ENCODE measurements at regions not wholly inside any gene's neighbourhood (a gene's known extent, or its start where the extent isn't known, plus 50 kb on each side); places are given as distances from the start of the nearest gene placed in this dataset.

DNA sequence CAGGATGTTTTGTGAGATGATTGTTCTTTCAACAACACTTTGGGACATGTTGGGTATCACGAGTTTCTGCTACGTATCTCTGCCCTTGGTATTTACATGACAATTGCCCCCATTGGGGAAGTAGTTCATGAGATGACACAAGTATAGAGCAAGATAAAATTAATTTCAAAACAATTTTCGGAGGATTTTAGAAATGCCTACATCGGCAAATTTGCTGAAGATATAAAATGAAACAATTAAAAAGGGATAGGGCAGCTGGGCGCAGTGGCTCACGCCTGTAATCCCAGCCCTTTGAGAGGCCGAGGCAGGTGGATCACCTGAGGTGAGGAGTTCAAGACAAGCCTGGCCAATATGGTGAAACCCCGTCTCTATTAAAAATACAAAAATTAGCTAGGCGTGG, 371.7 kb downstream of the INHBA start:
- no peak for TF ChIP-seq EZH2phosphoT487 (IDR thresholded peaks at IDR 0.05; ENCODE audit: low read depth)
- TF ChIP-seq, protein P1, sequence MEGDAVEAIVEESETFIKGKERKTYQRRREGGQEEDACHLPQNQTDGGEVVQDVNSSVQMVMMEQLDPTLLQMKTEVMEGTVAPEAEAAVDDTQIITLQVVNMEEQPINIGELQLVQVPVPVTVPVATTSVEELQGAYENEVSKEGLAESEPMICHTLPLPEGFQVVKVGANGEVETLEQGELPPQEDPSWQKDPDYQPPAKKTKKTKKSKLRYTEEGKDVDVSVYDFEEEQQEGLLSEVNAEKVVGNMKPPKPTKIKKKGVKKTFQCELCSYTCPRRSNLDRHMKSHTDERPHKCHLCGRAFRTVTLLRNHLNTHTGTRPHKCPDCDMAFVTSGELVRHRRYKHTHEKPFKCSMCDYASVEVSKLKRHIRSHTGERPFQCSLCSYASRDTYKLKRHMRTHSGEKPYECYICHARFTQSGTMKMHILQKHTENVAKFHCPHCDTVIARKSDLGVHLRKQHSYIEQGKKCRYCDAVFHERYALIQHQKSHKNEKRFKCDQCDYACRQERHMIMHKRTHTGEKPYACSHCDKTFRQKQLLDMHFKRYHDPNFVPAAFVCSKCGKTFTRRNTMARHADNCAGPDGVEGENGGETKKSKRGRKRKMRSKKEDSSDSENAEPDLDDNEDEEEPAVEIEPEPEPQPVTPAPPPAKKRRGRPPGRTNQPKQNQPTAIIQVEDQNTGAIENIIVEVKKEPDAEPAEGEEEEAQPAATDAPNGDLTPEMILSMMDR (IDR thresholded peaks at IDR 0.05; ENCODE audit: low read depth, low read length), result no peak
- Histone ChIP-seq H3K9me3 (ENCODE audit: insufficient read depth, low read length) (no peaks in the 10 kb centered on the region), H3K4me3 (ENCODE audit: low read length) (no peak overlapping the region), H4K20me1 (ENCODE audit: insufficient read depth, low read length) (no peaks in the 10 kb centered on the region), H3K4me2 (ENCODE audit: low read length) (no peak overlapping the region), H3K4me1 (ENCODE audit: low read length) (no peaks in the 10 kb centered on the region), H3K79me2 (ENCODE audit: low read length) (no peaks in the 10 kb centered on the region), H3K27ac (ENCODE audit: low read length) (no peak overlapping the region), H2AFZ (ENCODE audit: low read depth, low read length) (no peak overlapping the region), H3K9ac (ENCODE audit: low read length) (no peak overlapping the region), H3K36me3 (replicated peaks; ENCODE audit: low read depth, low read length) (no peaks in the 10 kb centered on the region), H3K27me3 (ENCODE audit: low read depth, low read length) (no peaks in the 10 kb centered on the region)

DNA sequence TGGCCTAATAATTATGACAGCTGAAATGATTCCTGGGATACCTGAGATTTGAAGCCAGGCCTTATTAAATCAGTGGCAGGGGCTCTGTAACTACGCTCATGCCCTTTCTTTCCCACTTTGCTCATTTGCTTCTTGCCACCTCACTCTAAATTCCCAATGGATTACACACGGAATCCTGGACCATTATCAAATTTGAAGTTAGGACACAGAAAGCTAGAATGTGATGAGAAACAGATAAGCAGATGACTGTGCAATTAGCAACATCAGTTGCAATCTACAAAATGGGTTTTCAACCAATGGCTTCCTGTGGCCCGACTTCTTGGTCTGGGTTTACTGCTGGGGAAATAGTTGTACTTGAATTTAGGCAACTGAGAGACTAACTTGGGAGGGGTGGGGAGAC, 374.3 kb downstream of the INHBA start:
- Histone ChIP-seq H3K27ac (ENCODE audit: low read length) (no peak overlapping the region), H2AFZ (ENCODE audit: low read depth, low read length) (no peak overlapping the region)
- no peak for TF ChIP-seq EZH2phosphoT487 (IDR thresholded peaks at IDR 0.05; ENCODE audit: low read depth)
- TF ChIP-seq, protein P1 (IDR thresholded peaks at IDR 0.05; ENCODE audit: low read depth, low read length), result no peak

DNA sequence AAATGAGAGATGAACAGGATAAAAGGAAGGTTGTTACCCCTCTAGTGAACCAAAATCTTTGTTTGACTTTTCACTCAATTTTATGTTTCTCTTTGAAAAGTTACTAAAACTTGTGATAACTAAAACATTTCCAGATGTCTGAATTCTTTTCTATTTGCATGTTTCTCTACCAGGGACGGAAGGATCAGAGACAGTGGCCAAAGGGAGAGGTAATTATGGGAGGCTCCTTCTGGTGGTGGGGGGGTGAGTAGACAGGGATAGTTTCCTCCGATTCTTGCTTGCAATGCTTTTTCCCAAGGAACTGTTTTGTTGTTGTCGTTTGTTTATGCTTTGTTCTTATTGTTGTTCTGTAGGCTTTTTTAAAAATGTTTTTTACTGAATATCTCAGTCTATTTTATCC, 374.8 kb downstream of the INHBA start:
- no peaks in the 10 kb centered on the region for H3K36me3 ChIP-seq (replicated peaks; ENCODE audit: low read depth, low read length)
- H3K4me2 ChIP-seq (ENCODE audit: low read length), result no peak overlapping the region
- H3K4me1 ChIP-seq (ENCODE audit: low read length), result no peaks in the 10 kb centered on the region
- no peak overlapping the region for H3K4me3 ChIP-seq (ENCODE audit: low read length)
- H3K27ac ChIP-seq (ENCODE audit: low read length), result no peak overlapping the region
- H3K9me3 ChIP-seq (ENCODE audit: insufficient read depth, low read length), result no peaks in the 10 kb centered on the region
- H4K20me1 ChIP-seq (ENCODE audit: insufficient read depth, low read length), result no peaks in the 10 kb centered on the region
- TF ChIP-seq EZH2phosphoT487 (IDR thresholded peaks at IDR 0.05; ENCODE audit: low read depth), result no peak
- TF ChIP-seq, protein P1 (IDR thresholded peaks at IDR 0.05; ENCODE audit: low read depth, low read length), result no peak
- no peak overlapping the region for H3K9ac ChIP-seq (ENCODE audit: low read length)
- no peak overlapping the region for H2AFZ ChIP-seq (ENCODE audit: low read depth, low read length)
- no peaks in the 10 kb centered on the region for H3K79me2 ChIP-seq (ENCODE audit: low read length)
- no peaks in the 10 kb centered on the region for H3K27me3 ChIP-seq (ENCODE audit: low read depth, low read length)

More for the DNA sequence above, 374.3 kb downstream of the INHBA start:
- no peaks in the 10 kb centered on the region for H3K36me3 ChIP-seq (replicated peaks; ENCODE audit: low read depth, low read length)
- no peaks in the 10 kb centered on the region for H3K4me1 ChIP-seq (ENCODE audit: low read length)
- H3K79me2 ChIP-seq (ENCODE audit: low read length), result no peaks in the 10 kb centered on the region
- no peaks in the 10 kb centered on the region for H3K27me3 ChIP-seq (ENCODE audit: low read depth, low read length)
- H4K20me1 ChIP-seq (ENCODE audit: insufficient read depth, low read length), result no peaks in the 10 kb centered on the region
- H3K9ac ChIP-seq (ENCODE audit: low read length), result no peak overlapping the region
- H3K4me3 ChIP-seq (ENCODE audit: low read length), result no peak overlapping the region
- H3K9me3 ChIP-seq (ENCODE audit: insufficient read depth, low read length), result no peaks in the 10 kb centered on the region
- H3K4me2 ChIP-seq (ENCODE audit: low read length), result no peak overlapping the region

DNA sequence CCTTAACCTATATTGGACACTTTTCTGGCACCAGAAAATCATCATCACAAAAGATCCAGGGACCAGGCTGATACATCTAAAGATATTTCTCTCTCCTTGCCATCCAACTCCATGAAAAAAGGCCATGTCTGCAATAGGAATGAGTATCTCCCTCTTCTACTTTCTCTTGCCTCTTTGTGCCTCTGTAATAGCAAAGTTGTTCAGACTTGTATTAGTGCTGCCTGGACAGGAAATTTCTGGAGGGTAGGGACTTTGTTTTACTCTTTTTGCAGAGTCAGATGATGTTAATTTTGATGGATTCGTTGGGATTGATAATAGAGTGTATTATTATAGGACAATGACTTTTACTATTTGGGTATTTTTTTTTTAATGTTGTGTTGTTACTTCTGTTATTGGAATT, 376.3 kb downstream of the INHBA start:
- H3K4me1 ChIP-seq (ENCODE audit: low read length), result no peaks in the 10 kb centered on the region
- H3K4me3 ChIP-seq (ENCODE audit: low read length), result no peak overlapping the region
- no peaks in the 10 kb centered on the region for H3K79me2 ChIP-seq (ENCODE audit: low read length)
- H4K20me1 ChIP-seq (ENCODE audit: insufficient read depth, low read length), result no peaks in the 10 kb centered on the region
- H3K27ac ChIP-seq (ENCODE audit: low read length), result no peak overlapping the region
- H3K9ac ChIP-seq (ENCODE audit: low read length), result no peak overlapping the region
- TF ChIP-seq EZH2phosphoT487 (IDR thresholded peaks at IDR 0.05; ENCODE audit: low read depth), result no peak
- TF ChIP-seq, protein P1 (IDR thresholded peaks at IDR 0.05; ENCODE audit: low read depth, low read length), result no peak
- no peaks in the 10 kb centered on the region for H3K9me3 ChIP-seq (ENCODE audit: insufficient read depth, low read length)
- H3K36me3 ChIP-seq (replicated peaks; ENCODE audit: low read depth, low read length), result no peaks in the 10 kb centered on the region
- no peak overlapping the region for H2AFZ ChIP-seq (ENCODE audit: low read depth, low read length)
- H3K27me3 ChIP-seq (ENCODE audit: low read depth, low read length), result no peaks in the 10 kb centered on the region
- no peak overlapping the region for H3K4me2 ChIP-seq (ENCODE audit: low read length)

All from OCI-LY3 (cell line).